ENCODE measurements at regions not wholly inside any gene's neighbourhood (a gene's known extent, or its start where the extent isn't known, plus 50 kb on each side); places are given as distances from the start of the nearest gene placed in this dataset.

DNA sequence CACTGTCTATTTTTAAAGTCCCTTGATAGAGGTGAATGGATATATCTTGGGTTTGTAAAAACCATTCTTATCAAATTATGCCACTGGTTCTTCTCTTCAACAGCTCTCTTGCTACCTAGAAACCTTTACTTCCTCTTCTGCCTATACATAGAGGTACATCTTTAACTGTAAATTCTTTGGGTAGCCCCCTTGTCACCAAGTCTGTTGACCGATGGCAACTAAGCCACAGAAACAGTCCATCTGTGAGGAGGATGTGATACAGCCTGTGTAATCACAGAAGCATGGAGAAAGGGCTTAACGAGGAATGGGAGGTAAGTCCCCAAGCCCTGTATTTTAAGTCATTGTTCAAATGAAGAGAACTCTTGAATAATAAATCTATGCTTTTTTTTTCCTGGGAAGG, 246.5 kb upstream of the MDFIC2 start:
- no peak for TF ChIP-seq CTCF (IDR thresholded peaks at IDR 0.05)
- TF ChIP-seq EZH2phosphoT487 (IDR thresholded peaks at IDR 0.05; ENCODE audit: borderline replicate concordance, low read depth) = no peak
- TF ChIP-seq YY1 (IDR thresholded peaks at IDR 0.05; ENCODE audit: low read depth) = no peak
- TF ChIP-seq MAX (IDR thresholded peaks at IDR 0.05; ENCODE audit: low read depth) = no peak
- no peak for TF ChIP-seq JUND (IDR thresholded peaks at IDR 0.05)
- TF ChIP-seq POLR2AphosphoS5 (IDR thresholded peaks at IDR 0.05; ENCODE audit: low read depth, low read length) = no peak
- TF ChIP-seq RAD21 (IDR thresholded peaks at IDR 0.05; ENCODE audit: low read length) = no peak
- no peak for TF ChIP-seq NFIC (IDR thresholded peaks at IDR 0.05; ENCODE audit: borderline replicate concordance)
- TF ChIP-seq, protein P1, sequence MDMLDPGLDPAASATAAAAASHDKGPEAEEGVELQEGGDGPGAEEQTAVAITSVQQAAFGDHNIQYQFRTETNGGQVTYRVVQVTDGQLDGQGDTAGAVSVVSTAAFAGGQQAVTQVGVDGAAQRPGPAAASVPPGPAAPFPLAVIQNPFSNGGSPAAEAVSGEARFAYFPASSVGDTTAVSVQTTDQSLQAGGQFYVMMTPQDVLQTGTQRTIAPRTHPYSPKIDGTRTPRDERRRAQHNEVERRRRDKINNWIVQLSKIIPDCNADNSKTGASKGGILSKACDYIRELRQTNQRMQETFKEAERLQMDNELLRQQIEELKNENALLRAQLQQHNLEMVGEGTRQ (IDR thresholded peaks at IDR 0.05; ENCODE audit: borderline replicate concordance, low read depth, low read length) = no peak
- TF ChIP-seq, protein P2, sequence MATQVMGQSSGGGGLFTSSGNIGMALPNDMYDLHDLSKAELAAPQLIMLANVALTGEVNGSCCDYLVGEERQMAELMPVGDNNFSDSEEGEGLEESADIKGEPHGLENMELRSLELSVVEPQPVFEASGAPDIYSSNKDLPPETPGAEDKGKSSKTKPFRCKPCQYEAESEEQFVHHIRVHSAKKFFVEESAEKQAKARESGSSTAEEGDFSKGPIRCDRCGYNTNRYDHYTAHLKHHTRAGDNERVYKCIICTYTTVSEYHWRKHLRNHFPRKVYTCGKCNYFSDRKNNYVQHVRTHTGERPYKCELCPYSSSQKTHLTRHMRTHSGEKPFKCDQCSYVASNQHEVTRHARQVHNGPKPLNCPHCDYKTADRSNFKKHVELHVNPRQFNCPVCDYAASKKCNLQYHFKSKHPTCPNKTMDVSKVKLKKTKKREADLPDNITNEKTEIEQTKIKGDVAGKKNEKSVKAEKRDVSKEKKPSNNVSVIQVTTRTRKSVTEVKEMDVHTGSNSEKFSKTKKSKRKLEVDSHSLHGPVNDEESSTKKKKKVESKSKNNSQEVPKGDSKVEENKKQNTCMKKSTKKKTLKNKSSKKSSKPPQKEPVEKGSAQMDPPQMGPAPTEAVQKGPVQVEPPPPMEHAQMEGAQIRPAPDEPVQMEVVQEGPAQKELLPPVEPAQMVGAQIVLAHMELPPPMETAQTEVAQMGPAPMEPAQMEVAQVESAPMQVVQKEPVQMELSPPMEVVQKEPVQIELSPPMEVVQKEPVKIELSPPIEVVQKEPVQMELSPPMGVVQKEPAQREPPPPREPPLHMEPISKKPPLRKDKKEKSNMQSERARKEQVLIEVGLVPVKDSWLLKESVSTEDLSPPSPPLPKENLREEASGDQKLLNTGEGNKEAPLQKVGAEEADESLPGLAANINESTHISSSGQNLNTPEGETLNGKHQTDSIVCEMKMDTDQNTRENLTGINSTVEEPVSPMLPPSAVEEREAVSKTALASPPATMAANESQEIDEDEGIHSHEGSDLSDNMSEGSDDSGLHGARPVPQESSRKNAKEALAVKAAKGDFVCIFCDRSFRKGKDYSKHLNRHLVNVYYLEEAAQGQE (IDR thresholded peaks at IDR 0.05; ENCODE audit: low read depth, low read length) = no peak
- TF ChIP-seq PBX3 (IDR thresholded peaks at IDR 0.05) = no peak
- TF ChIP-seq SMC3 (IDR thresholded peaks at IDR 0.05; ENCODE audit: low read depth, low read length) = no peak
- TF ChIP-seq ELF1 (IDR thresholded peaks at IDR 0.05) = no peak
